Parathyroid adenoma (tissue), 2 donors: ENCODE measurements at regions not wholly inside any gene's neighbourhood (a gene's known extent, or its start where the extent isn't known, plus 50 kb on each side); places are given as distances from the start of the nearest gene placed in this dataset.

Experiments used
- H2AFZ ChIP-seq: fragments of 300-600 bp; sonication (generic); one replicate; pipeline ENCODE4 v1.7.0; 2017; ENCODE audit warnings: antibody characterized with exemption, mild to moderate bottlenecking
- H3K27ac ChIP-seq: fragments of 300-600 bp; sonication (generic); one replicate; pipeline ENCODE4 v1.7.0; 2017
- H3K27me3 ChIP-seq: fragments of 300-600 bp; sonication (generic); one replicate; pipeline ENCODE4 v1.7.0; 2017; ENCODE audit warnings: low read length; ENCODE audit not compliant: control insufficient read depth, insufficient read depth
- H3K36me3 ChIP-seq: fragments of 300-600 bp; sonication (generic); one replicate; pipeline ENCODE4 v1.7.0; 2017; ENCODE audit warnings: low read length; ENCODE audit not compliant: control insufficient read depth, insufficient read depth
- H3K4me1 ChIP-seq: fragments of 300-600 bp; sonication (generic); one replicate; pipeline ENCODE4 v1.7.0; 2017; ENCODE audit warnings: control low read depth
- H3K4me2 ChIP-seq: fragments of 300-600 bp; sonication (generic); one replicate; pipeline ENCODE4 v1.7.0; 2017; ENCODE audit warnings: low read length
- H3K4me3 ChIP-seq: fragments of 300-600 bp; sonication (generic); one replicate; pipeline ENCODE4 v1.7.0; 2017; ENCODE audit warnings: low read depth, low read length
- H3K79me2 ChIP-seq: fragments of 300-600 bp; sonication (generic); one replicate; pipeline ENCODE4 v1.7.0; 2017; ENCODE audit warnings: control low read depth
- H3K9ac ChIP-seq: fragments of 300-600 bp; sonication (generic); one replicate; pipeline ENCODE4 v1.7.0; 2017; ENCODE audit warnings: mild to moderate bottlenecking
- H3K9me3 ChIP-seq: fragments of 300-600 bp; sonication (generic); one replicate; pipeline ENCODE4 v1.7.0; 2017; ENCODE audit warnings: low read length; ENCODE audit not compliant: control insufficient read depth
- TF ChIP-seq, protein P1 (sequence below): fragments of 300-600 bp; sonication (generic); IDR thresholded peaks from one replicate; pipeline ENCODE4 v1.7.0; 2017; ENCODE audit warnings: antibody characterized with exemption, mild to moderate bottlenecking
- donor health status: primary hyperparathyroidism.

DNA sequence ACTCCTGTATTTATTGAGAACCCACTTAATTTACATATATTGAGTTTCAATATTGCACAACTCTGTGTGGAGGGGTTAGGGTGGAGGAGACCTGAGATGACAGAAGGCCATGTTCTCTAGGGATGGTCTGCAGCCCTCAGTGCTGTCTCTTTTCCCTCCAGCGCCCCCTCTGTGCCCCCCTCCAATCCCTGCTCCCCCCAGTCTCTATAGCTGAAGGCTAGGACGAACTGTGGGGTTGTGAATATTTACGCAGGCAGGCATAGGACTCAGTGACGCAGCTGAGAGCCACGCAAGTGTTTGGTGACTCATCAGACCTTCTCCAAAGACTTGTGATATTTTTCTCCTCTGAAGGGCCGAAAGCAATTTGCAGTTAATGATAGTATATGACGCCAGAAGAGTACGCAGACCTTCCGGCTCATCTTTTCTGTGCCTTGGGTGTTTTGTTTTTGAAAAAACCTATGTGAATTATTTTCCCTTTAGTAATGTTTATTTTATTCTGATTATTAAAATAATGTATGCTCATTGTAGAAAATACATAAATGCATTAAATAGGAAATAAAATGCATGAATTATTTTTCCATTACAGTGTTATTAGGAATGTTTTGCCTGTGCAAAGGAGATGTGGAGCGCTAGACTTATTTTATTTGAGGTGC is 85.3 kb downstream of the SLC25A47 start:
- H3K4me2 ChIP-seq: no peak overlapping the region
- peaks cover 2% of the 10 kb centered on the region for H3K79me2 ChIP-seq
- H3K4me3 ChIP-seq: no peak overlapping the region
- TF ChIP-seq, protein P1, sequence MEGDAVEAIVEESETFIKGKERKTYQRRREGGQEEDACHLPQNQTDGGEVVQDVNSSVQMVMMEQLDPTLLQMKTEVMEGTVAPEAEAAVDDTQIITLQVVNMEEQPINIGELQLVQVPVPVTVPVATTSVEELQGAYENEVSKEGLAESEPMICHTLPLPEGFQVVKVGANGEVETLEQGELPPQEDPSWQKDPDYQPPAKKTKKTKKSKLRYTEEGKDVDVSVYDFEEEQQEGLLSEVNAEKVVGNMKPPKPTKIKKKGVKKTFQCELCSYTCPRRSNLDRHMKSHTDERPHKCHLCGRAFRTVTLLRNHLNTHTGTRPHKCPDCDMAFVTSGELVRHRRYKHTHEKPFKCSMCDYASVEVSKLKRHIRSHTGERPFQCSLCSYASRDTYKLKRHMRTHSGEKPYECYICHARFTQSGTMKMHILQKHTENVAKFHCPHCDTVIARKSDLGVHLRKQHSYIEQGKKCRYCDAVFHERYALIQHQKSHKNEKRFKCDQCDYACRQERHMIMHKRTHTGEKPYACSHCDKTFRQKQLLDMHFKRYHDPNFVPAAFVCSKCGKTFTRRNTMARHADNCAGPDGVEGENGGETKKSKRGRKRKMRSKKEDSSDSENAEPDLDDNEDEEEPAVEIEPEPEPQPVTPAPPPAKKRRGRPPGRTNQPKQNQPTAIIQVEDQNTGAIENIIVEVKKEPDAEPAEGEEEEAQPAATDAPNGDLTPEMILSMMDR: no peak
- no peak overlapping the region for H3K9ac ChIP-seq
- H2AFZ ChIP-seq: no peak overlapping the region
- no peaks in the 10 kb centered on the region for H3K27me3 ChIP-seq
- no peaks in the 10 kb centered on the region for H3K36me3 ChIP-seq
- H3K9me3 ChIP-seq: no peaks in the 10 kb centered on the region
- H3K4me1 ChIP-seq: no peaks in the 10 kb centered on the region
- H3K27ac ChIP-seq: no peak overlapping the region

GRCh38 chr14:100409003-100409360 is 85.8 kb downstream of the SLC25A47 start:
- Histone ChIP-seq H3K27ac (no peak overlapping the region), H3K79me2 (peaks cover 2% of the 10 kb centered on the region), H3K4me2 (no peak overlapping the region), H3K4me1 (no peaks in the 10 kb centered on the region), H2AFZ (no peak overlapping the region), H3K4me3 (no peak overlapping the region), H3K36me3 (no peaks in the 10 kb centered on the region), H3K9ac (no peak overlapping the region), H3K9me3 (no peaks in the 10 kb centered on the region), H3K27me3 (no peaks in the 10 kb centered on the region)
- TF ChIP-seq, protein P1: no peak

- no peak overlapping the region for H3K27ac ChIP-seq
- H3K9ac ChIP-seq: no peak overlapping the region
- peaks cover 6% of the 10 kb centered on the region for H3K79me2 ChIP-seq
- TF ChIP-seq, protein P1: no peak
- no peaks in the 10 kb centered on the region for H3K9me3 ChIP-seq
- H3K4me2 ChIP-seq: no peak overlapping the region
- H3K4me1 ChIP-seq: no peaks in the 10 kb centered on the region
- H3K4me3 ChIP-seq: no peak overlapping the region
- H3K36me3 ChIP-seq: no peaks in the 10 kb centered on the region
- no peaks in the 10 kb centered on the region for H3K27me3 ChIP-seq
- no peak overlapping the region for H2AFZ ChIP-seq
These were observed 86.5 kb downstream of the SLC25A47 start for GRCh38 chr14:100409651-100410050.

DNA sequence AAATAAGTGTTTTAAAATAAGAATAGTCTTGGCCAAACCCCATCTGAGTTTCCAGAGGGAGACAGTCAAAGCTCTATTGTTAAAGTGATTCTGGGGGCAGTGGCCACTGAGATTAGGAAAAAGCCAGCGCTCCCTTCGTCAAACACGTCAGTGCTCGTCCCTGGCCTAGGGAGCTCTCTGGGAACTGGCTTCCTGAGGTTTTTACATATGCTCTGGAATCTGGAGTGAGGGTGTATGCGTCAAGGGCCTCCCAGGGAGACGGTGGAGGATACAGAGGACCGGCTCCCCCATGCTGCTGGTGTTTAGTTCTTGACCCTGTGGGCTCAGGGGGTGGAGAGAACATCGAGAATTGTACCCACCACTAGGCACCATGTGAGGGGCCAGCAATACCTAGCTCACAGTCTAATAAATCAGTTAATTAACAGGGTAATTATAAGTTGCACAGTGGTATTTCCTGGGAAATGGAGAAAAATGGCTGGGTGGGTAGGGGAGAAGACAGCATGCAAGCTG is 87.0 kb downstream of the SLC25A47 start:
- H3K9ac ChIP-seq: no peak overlapping the region
- no peak overlapping the region for H2AFZ ChIP-seq
- H3K9me3 ChIP-seq: no peaks in the 10 kb centered on the region
- H3K4me3 ChIP-seq: no peak overlapping the region
- no peak overlapping the region for H3K4me2 ChIP-seq
- no peaks in the 10 kb centered on the region for H3K27me3 ChIP-seq
- no peak overlapping the region for H3K27ac ChIP-seq
- H3K4me1 ChIP-seq: no peaks in the 10 kb centered on the region
- no peaks in the 10 kb centered on the region for H3K36me3 ChIP-seq
- TF ChIP-seq, protein P1: no peak
- peaks cover 7% of the 10 kb centered on the region for H3K79me2 ChIP-seq

DNA sequence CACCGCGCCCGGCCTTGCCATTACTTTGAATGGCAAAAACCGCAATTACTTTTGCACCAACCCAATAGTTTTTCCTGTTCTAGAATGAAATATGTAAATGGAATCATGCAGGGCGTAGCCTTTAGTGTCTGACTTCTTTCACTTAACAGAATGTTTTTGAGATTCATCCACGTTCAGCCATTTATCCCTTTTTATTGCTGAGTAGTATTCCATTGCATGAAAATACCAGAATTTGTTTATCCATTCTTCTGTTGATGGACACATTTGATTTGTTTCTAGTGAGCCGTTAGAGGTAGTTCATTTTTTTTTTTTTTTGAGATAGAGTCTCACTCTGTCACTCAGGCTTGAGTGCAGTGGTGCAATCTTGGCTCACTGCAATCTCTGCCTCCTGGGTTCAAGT is 90.6 kb downstream of the SLC25A47 start:
- no peak overlapping the region for H3K4me2 ChIP-seq
- no peak overlapping the region for H3K27ac ChIP-seq
- TF ChIP-seq, protein P1: no peak
- H3K9me3 ChIP-seq: no peaks in the 10 kb centered on the region
- no peak overlapping the region for H3K4me3 ChIP-seq
- H3K27me3 ChIP-seq: no peaks in the 10 kb centered on the region
- no peak overlapping the region for H3K9ac ChIP-seq
- H3K79me2 ChIP-seq: peaks cover 5% of the 10 kb centered on the region
- H3K36me3 ChIP-seq: no peaks in the 10 kb centered on the region
- H2AFZ ChIP-seq: no peak overlapping the region
- H3K4me1 ChIP-seq: no peaks in the 10 kb centered on the region
